HG03095 (cell line): ENCODE measurements at regions not wholly inside any gene's neighbourhood (a gene's known extent, or its start where the extent isn't known, plus 50 kb on each side); places are given as distances from the start of the nearest gene placed in this dataset.

ENCODE experiments used
- ATAC-seq: cut with Tn5 transposase; IDR thresholded peaks from one replicate; pipeline ENCODE4 v1.9.1; 2021; ENCODE audit warnings: moderate library complexity; ENCODE audit not compliant: unreplicated experiment

- ATAC-seq, result no peak
These were observed 131.8 kb downstream of the TWIST2 start for GRCh38 chr2:238979636-238980035.

- ATAC-seq, result no peak
These were observed 137.3 kb downstream of the TWIST2 start for GRCh38 chr2:238985041-238985729.

GRCh38 chr2:238985931-238986446 is 138.1 kb downstream of the TWIST2 start:
- ATAC-seq, result no peak

DNA sequence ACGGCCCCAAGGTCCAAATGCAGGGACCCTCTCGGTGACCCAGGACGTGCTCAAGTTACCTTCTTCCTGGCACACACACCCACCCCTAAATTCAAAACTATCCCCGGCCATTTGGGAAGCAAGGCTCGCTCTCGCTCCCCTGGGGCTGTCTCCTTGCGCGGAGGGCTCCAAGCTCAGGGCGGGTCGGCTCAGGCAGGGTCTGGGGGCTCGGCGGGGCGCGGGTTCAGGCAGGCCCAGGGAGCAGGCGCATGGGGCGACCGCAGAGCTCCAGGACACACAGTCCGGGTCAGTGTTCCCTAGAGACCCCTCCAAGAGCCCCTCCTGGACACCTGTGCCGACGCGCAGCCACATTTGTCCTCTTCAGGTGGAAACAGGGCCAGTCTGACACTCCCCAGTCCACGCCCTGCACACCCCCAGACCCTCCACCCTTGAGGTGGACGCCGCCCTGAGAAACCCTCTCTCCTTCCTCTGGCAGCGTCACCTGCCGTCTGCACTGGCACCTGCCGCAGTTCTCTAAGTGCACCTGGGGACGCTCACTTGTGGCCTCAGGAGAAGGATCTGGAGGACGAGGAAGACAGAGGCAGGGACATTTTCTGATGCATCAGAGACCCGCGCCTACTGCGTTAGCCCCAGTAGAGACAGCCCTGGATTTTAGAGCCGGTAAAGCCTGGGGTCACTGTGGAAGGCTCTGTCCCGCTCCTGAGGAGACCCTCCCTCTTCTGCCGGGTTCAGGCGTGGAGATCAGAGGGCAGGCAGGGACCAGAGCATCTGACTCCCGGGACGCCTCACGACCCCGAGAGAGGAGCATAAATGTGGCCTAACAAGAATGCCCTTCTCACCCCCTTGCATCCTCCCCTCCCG is 138.8 kb downstream of the TWIST2 start:
- no peak for ATAC-seq

DNA sequence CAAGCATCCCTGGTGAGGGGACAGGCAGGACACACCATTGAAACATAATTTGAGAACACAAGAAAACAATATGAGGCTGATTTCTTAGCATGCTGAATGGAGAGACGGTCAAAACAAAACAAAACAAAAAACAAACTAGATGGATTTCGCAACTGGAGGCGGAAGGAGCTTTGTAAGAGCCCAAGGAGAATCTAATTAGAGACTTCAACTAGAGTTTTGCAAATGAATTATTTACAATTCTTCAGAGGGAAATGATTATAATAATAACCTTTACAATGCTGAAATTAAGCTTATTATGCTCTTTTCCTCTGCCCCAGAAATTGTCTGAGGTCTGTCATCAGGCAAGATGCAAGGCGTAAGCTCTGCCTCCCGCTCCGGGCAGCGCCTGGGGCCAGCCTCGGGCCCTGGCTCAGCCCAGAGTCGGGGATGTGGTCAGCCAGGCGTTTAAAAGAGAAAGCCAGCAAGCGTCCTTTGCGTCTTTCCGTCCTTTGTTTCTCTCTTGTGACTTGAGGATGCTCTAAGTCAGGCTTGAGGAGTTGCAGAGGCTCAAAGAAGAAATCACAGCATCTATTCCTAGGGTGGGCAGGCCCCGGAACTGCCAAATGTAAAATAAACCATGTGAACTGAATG is 139.6 kb downstream of the TWIST2 start:
- no peak for ATAC-seq

DNA sequence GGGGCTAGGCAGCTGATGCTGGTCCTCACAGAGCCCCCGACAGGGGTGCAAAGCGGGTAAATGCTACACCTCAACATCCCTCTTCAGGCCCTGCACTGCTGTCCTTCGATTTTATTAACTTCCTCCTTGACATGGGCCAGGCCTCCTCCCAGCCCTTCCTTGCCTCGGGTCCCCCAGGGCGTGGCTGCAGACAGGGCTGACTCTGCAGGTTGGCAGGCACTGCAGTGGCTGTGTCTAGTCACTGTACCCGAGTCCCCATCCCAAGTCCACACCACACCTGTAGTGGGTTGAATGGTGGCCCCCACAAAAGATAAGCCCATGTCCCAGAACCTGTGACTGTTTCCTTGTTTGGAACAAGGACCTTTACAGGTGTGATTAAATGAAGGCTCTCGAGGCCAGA is 140.2 kb downstream of the TWIST2 start:
- no peak for ATAC-seq

DNA sequence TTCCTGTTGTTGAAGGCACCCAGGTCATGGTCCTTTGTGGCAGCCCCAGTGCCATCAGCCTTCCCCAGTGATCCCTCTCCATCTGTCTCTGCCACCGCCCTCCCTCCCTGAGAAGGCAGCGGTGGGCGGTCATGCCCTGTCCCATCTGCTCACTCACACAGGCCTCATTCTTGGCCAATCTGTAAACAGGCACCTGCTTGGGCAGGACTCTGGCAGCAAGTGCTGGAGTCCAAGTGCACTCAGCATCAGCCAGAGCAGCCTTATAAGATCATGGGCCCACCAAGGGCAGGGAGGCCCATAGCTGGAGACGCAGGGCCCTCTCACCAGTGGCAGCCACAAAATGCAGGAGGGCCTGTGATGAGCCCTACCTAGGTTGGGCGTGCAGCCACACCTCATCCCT is 140.9 kb downstream of the TWIST2 start:
- ATAC-seq, result no peak

DNA sequence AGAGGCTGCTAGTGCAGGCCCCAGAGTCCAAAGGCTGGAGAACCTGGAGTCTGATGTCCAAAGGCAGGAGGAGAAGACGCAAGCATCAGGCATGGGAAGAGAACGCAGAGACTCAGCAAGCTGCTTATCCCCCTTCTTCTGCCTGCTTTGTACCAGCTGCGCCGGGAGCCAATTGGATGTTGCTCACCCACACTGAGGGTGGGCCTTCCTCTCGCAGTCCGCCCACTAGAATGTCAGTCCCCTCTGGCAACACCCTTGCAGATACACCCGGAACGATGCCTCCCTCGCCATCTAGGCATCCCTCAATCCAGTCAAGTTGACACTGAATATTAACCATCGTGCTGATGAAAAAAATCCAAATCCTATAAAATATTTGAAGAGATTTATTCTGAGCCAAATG is 141.6 kb downstream of the TWIST2 start:
- no peak for ATAC-seq

DNA sequence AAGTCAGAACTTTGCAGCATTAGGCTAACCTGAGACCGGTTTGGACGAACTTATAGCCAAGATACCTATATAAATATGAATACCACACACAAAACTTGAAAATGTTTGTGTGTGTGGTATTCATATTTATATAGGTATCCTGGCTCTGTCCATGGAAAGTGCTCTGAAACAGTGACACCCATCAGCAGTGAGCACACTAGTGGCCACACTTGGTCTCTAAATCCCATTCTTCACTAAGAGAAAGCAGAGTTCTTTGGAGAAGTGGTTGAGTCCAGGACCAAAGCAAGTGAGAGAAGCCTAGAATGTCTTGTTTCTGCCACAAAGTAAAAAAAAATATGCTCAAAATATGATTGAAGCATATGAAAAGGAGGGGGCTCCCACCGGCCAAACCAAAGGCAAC is 146.5 kb downstream of the TWIST2 start:
- ATAC-seq, result no peak

- ATAC-seq, result no peak
These were observed 147.0 kb downstream of the TWIST2 start for GRCh38 chr2:238994876-238995275.

GRCh38 chr2:238995634-238996033 is 147.7 kb downstream of the TWIST2 start:
- ATAC-seq, result no peak

GRCh38 chr2:238996331-238997136 is 148.6 kb downstream of the TWIST2 start:
- no peak for ATAC-seq

DNA sequence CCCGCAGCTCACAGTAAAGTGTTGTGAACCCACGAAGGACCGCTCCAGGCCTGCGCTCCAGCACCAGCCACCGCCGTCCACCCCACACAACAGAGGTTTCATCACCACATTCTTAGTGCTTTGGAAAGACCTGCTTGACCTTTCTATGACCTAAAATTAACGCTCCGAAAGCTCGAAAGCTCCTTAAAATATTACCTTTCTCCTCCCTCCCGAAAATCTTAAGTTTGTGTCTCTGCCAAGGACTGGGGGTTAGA is 149.2 kb downstream of the TWIST2 start:
- ATAC-seq, result no peak

DNA sequence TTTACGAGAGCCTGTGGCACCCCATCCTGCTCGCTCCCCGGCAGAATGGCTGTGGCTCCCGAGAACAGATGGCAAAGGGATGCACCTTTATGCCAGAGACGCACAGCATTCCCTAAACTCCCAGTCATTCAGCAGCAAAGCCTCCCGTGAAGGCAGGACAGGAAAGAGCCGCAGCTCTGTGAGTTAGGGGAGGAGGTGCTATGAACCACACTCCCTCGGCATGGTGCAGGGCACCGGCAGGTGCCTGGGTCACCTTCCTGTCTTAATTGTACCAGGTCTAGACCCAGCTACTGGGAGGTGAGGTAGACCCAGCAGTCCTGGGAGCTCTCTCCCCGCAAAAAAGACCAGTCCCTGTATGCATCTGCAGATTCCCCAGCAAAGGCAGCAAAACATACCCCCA is 149.8 kb downstream of the TWIST2 start:
- ATAC-seq, result no peak
